ENCODE measurements at regions not wholly inside any gene's neighbourhood (a gene's known extent, or its start where the extent isn't known, plus 50 kb on each side); places are given as distances from the start of the nearest gene placed in this dataset.
A peak's percentile ranks its signal among the peaks of the same experiment; 100 is the strongest.

- Histone ChIP-seq H3K9ac (ENCODE audit: insufficient read length) (no peak overlapping the region), H3K9me3 (ENCODE audit: low read depth, low read length) (no peaks in the 10 kb centered on the region), H3K4me3 (peak overlapping the region; percentile 23; the same call in 1 of the 2 replicates), H3K36me3 (ENCODE audit: insufficient read depth, low read length) (no peaks in the 10 kb centered on the region), H3K27ac (peak overlapping the region; percentile 71)
- TF ChIP-seq POLR2AphosphoS5 (IDR thresholded peaks at IDR 0.05; ENCODE audit: borderline replicate concordance, low read depth, low read length) (no peak; the same call in 1 of the 2 replicates), FOXP2 (optimal IDR thresholded peaks at IDR 0.05; ENCODE audit: control extremely low read depth, extremely low read length, insufficient read depth) (peak; percentile 26), EZH2 (IDR thresholded peaks at IDR 0.05) (no peak)
- DNase-seq (ENCODE audit: low read depth, low spot score): peak; percentile 69
These were observed 234.8 kb upstream of the ATP2B1 start for GRCh38 chr12:89943463-89943862.

GRCh38 chr12:89941436-89941835, 232.8 kb upstream of the ATP2B1 start:
- Histone ChIP-seq H3K27ac (no peak overlapping the region), H3K9me3 (ENCODE audit: low read depth, low read length) (no peaks in the 10 kb centered on the region), H3K4me3 (no peak overlapping the region), H3K9ac (ENCODE audit: insufficient read length) (no peak overlapping the region), H3K36me3 (ENCODE audit: insufficient read depth, low read length) (no peaks in the 10 kb centered on the region)
- TF ChIP-seq FOXP2 (optimal IDR thresholded peaks at IDR 0.05; ENCODE audit: control extremely low read depth, extremely low read length, insufficient read depth) (no peak), POLR2AphosphoS5 (IDR thresholded peaks at IDR 0.05; ENCODE audit: borderline replicate concordance, low read depth, low read length) (no peak), EZH2 (IDR thresholded peaks at IDR 0.05) (no peak)
- DNase-seq (ENCODE audit: low read depth, low spot score): no peak

- H3K27ac ChIP-seq: no peak overlapping the region
- no peak for DNase-seq (ENCODE audit: low read depth, low spot score)
- no peaks in the 10 kb centered on the region for H3K9me3 ChIP-seq (ENCODE audit: low read depth, low read length)
- TF ChIP-seq POLR2AphosphoS5 (IDR thresholded peaks at IDR 0.05; ENCODE audit: borderline replicate concordance, low read depth, low read length) (no peak), EZH2 (IDR thresholded peaks at IDR 0.05) (no peak), FOXP2 (optimal IDR thresholded peaks at IDR 0.05; ENCODE audit: control extremely low read depth, extremely low read length, insufficient read depth) (no peak)
- no peak overlapping the region for H3K9ac ChIP-seq (ENCODE audit: insufficient read length)
- no peak overlapping the region for H3K4me3 ChIP-seq
- H3K36me3 ChIP-seq (ENCODE audit: insufficient read depth, low read length): no peaks in the 10 kb centered on the region
These were observed 231.0 kb upstream of the ATP2B1 start for GRCh38 chr12:89939522-89940215.

GRCh38 chr12:89936631-89937030, 228.0 kb upstream of the ATP2B1 start:
- DNase-seq (ENCODE audit: low read depth, low spot score): no peak
- H3K27ac ChIP-seq: no peak overlapping the region; the same call in 1 of the 2 replicates
- peak overlapping the region; percentile 26 for H3K9ac ChIP-seq (ENCODE audit: insufficient read length)
- H3K4me3 ChIP-seq: no peak overlapping the region
- H3K36me3 ChIP-seq (ENCODE audit: insufficient read depth, low read length): no peaks in the 10 kb centered on the region
- TF ChIP-seq EZH2 (IDR thresholded peaks at IDR 0.05) (no peak), POLR2AphosphoS5 (IDR thresholded peaks at IDR 0.05; ENCODE audit: borderline replicate concordance, low read depth, low read length) (no peak), FOXP2 (optimal IDR thresholded peaks at IDR 0.05; ENCODE audit: control extremely low read depth, extremely low read length, insufficient read depth) (no peak)
- no peaks in the 10 kb centered on the region for H3K9me3 ChIP-seq (ENCODE audit: low read depth, low read length)

GRCh38 chr12:89935850-89936249, 227.2 kb upstream of the ATP2B1 start:
- no peak overlapping the region for H3K9ac ChIP-seq (ENCODE audit: insufficient read length)
- no peaks in the 10 kb centered on the region for H3K9me3 ChIP-seq (ENCODE audit: low read depth, low read length)
- TF ChIP-seq EZH2 (IDR thresholded peaks at IDR 0.05): no peak
- no peak overlapping the region for H3K27ac ChIP-seq
- no peak for DNase-seq (ENCODE audit: low read depth, low spot score)
- H3K36me3 ChIP-seq (ENCODE audit: insufficient read depth, low read length): no peaks in the 10 kb centered on the region
- H3K4me3 ChIP-seq: no peak overlapping the region

GRCh38 chr12:89933911-89934310, 225.3 kb upstream of the ATP2B1 start:
- Histone ChIP-seq H3K27ac (no peak overlapping the region), H3K9me3 (ENCODE audit: low read depth, low read length) (no peaks in the 10 kb centered on the region)

GRCh38 chr12:89932954-89933353, 224.3 kb upstream of the ATP2B1 start:
- H3K27ac ChIP-seq: no peak overlapping the region
- no peak for DNase-seq (ENCODE audit: low read depth, low spot score)
- H3K9me3 ChIP-seq (ENCODE audit: low read depth, low read length): no peaks in the 10 kb centered on the region
- TF ChIP-seq FOXP2 (optimal IDR thresholded peaks at IDR 0.05; ENCODE audit: control extremely low read depth, extremely low read length, insufficient read depth): no peak
- no peak for TF ChIP-seq EZH2 (IDR thresholded peaks at IDR 0.05)
- no peak for TF ChIP-seq POLR2AphosphoS5 (IDR thresholded peaks at IDR 0.05; ENCODE audit: borderline replicate concordance, low read depth, low read length)
- no peaks in the 10 kb centered on the region for H3K36me3 ChIP-seq (ENCODE audit: insufficient read depth, low read length)
- no peak overlapping the region for H3K4me3 ChIP-seq
- no peak overlapping the region for H3K9ac ChIP-seq (ENCODE audit: insufficient read length)

More at GRCh38 chr12:89933911-89934310, 225.3 kb upstream of the ATP2B1 start:
- H3K36me3 ChIP-seq (ENCODE audit: insufficient read depth, low read length): no peaks in the 10 kb centered on the region
- DNase-seq (ENCODE audit: low read depth, low spot score): no peak
- TF ChIP-seq EZH2 (IDR thresholded peaks at IDR 0.05): no peak
- no peak for TF ChIP-seq FOXP2 (optimal IDR thresholded peaks at IDR 0.05; ENCODE audit: control extremely low read depth, extremely low read length, insufficient read depth)
- TF ChIP-seq POLR2AphosphoS5 (IDR thresholded peaks at IDR 0.05; ENCODE audit: borderline replicate concordance, low read depth, low read length): no peak
- H3K9ac ChIP-seq (ENCODE audit: insufficient read length): no peak overlapping the region
- no peak overlapping the region for H3K4me3 ChIP-seq

- H3K27ac ChIP-seq: no peak overlapping the region
These were observed 219.8 kb upstream of the ATP2B1 start for GRCh38 chr12:89928467-89928866.

GRCh38 chr12:89927226-89927698, 218.6 kb upstream of the ATP2B1 start:
- H3K9ac ChIP-seq (ENCODE audit: insufficient read length): no peak overlapping the region
- no peak overlapping the region for H3K27ac ChIP-seq
- no peak for DNase-seq (ENCODE audit: low read depth, low spot score)
- TF ChIP-seq EZH2 (IDR thresholded peaks at IDR 0.05) (no peak), FOXP2 (optimal IDR thresholded peaks at IDR 0.05; ENCODE audit: control extremely low read depth, extremely low read length, insufficient read depth) (no peak), POLR2AphosphoS5 (IDR thresholded peaks at IDR 0.05; ENCODE audit: borderline replicate concordance, low read depth, low read length) (no peak)
- no peak overlapping the region for H3K4me3 ChIP-seq
- no peaks in the 10 kb centered on the region for H3K36me3 ChIP-seq (ENCODE audit: insufficient read depth, low read length)
- no peaks in the 10 kb centered on the region for H3K9me3 ChIP-seq (ENCODE audit: low read depth, low read length)

More at GRCh38 chr12:89928467-89928866, 219.8 kb upstream of the ATP2B1 start:
- Histone ChIP-seq H3K36me3 (ENCODE audit: insufficient read depth, low read length) (no peaks in the 10 kb centered on the region), H3K9me3 (ENCODE audit: low read depth, low read length) (no peaks in the 10 kb centered on the region), H3K4me3 (no peak overlapping the region), H3K9ac (ENCODE audit: insufficient read length) (no peak overlapping the region)
- TF ChIP-seq POLR2AphosphoS5 (IDR thresholded peaks at IDR 0.05; ENCODE audit: borderline replicate concordance, low read depth, low read length) (no peak), FOXP2 (optimal IDR thresholded peaks at IDR 0.05; ENCODE audit: control extremely low read depth, extremely low read length, insufficient read depth) (no peak), EZH2 (IDR thresholded peaks at IDR 0.05) (no peak)
- DNase-seq (ENCODE audit: low read depth, low spot score): no peak
